HepG2 (cell line): ENCODE measurements at regions not wholly inside any gene's neighbourhood (a gene's known extent, or its start where the extent isn't known, plus 50 kb on each side); places are given as distances from the start of the nearest gene placed in this dataset.

Experiments used
- AHR ChIP-seq: IDR thresholded peaks from 2 replicates; pipeline ENCODE4 v1.6.1; 2018; ENCODE audit warnings: missing genetic modification reagents, missing compliant biosample characterization
- CCAR2 ChIP-seq: fragments of 200-400 bp; formaldehyde crosslinking; optimal IDR thresholded peaks from 2 replicates; pipeline ENCODE3; 2018; ENCODE audit warnings: low read depth, mild to moderate bottlenecking, low read length, moderate library complexity
- EED ChIP-seq: sonication (generic); formaldehyde crosslinking; IDR thresholded peaks from 2 replicates; pipeline ENCODE4 v1.5.0; 2020; ENCODE audit warnings: mild to moderate bottlenecking, missing genetic modification reagents
- EP300 ChIP-seq, 3 experiments: sonication (generic) in 1 of 3; formaldehyde crosslinking in 1 of 3; IDR thresholded peaks; 2 replicates each; pipeline versions ENCODE4 v1.5.1 to v1.6.1; 2011 to 2020; ENCODE audit warnings: low read depth in 2 of 3, low read length in 2 of 3, borderline replicate concordance in 1 of 3, improper control_type of control experiment in 1 of 3, mild to moderate bottlenecking in 1 of 3, missing genetic modification reagents in 1 of 3, moderate library complexity in 1 of 3
- FOXP1 ChIP-seq, 2 experiments: fragments of 450-650 bp in 1 of 2; IDR thresholded peaks; 2 replicates each; pipeline ENCODE4 v1.6.1; 2017 to 2018; ENCODE audit warnings: antibody characterized with exemption in 1 of 2
- HDAC2 ChIP-seq: sonication (generic); formaldehyde crosslinking; IDR thresholded peaks from 2 replicates; pipeline ENCODE4 v1.4.0; 2020; ENCODE audit warnings: missing genetic modification reagents
- HNF4G ChIP-seq, 2 experiments: sonication (generic) in 1 of 2; formaldehyde crosslinking in 1 of 2; IDR thresholded peaks; 2 replicates each; pipeline versions ENCODE4 v1.4.0 to v1.6.1; 2011 to 2020; ENCODE audit warnings: borderline replicate concordance in 2 of 2, low read depth in 2 of 2, mild to moderate bottlenecking in 2 of 2, low read length in 1 of 2, missing genetic modification reagents in 1 of 2, moderate library complexity in 1 of 2
- KDM4B ChIP-seq: sonication (generic); formaldehyde crosslinking; IDR thresholded peaks from 2 replicates; pipeline ENCODE4 v1.4.0; 2020; ENCODE audit warnings: missing genetic modification reagents
- PITX1 ChIP-seq: sonication (generic); formaldehyde crosslinking; IDR thresholded peaks from 2 replicates; pipeline ENCODE4 v1.5.1; 2020; ENCODE audit warnings: mild to moderate bottlenecking, missing genetic modification reagents
- RBFOX2 ChIP-seq: fragments of 200-400 bp; formaldehyde crosslinking; IDR thresholded peaks from 2 replicates; pipeline ENCODE4 v1.6.1; 2017; ENCODE audit warnings: low read depth, mild to moderate bottlenecking, low read length
- SMAD1 ChIP-seq: sonication (generic); formaldehyde crosslinking; IDR thresholded peaks from 2 replicates; pipeline ENCODE4 v1.4.0; 2020; ENCODE audit warnings: missing genetic modification reagents, low read depth, mild to moderate bottlenecking, borderline replicate concordance
- SOX13 ChIP-seq, 3 experiments: fragments of 450-650 bp in 1 of 3; sonication (generic) in 1 of 3; formaldehyde crosslinking in 1 of 3; IDR thresholded peaks in 2 of 3; conservative IDR thresholded peaks in 1 of 3; 2 replicates each; pipeline versions ENCODE4 v1.5.0 to v1.6.1; 2016 to 2020; ENCODE audit warnings: antibody characterized with exemption in 1 of 3, mild to moderate bottlenecking in 1 of 3, missing compliant biosample characterization in 1 of 3, missing genetic modification reagents in 1 of 3, moderate library complexity in 1 of 3
- TBX3 ChIP-seq: fragments of 450-650 bp; IDR thresholded peaks from 2 replicates; pipeline ENCODE4 v1.6.1; 2017; ENCODE audit warnings: antibody characterized with exemption, mild to moderate bottlenecking, inconsistent platforms, borderline replicate concordance
- TCF7 ChIP-seq: sonication (generic); IDR thresholded peaks from 2 replicates; pipeline ENCODE4 v1.6.1; 2016; ENCODE audit warnings: antibody characterized with exemption, low read depth
- ZEB1 ChIP-seq: IDR thresholded peaks from 2 replicates; pipeline ENCODE4 v1.6.1; 2012; ENCODE audit warnings: mild to moderate bottlenecking, low read depth, inconsistent platforms; ENCODE audit not compliant: insufficient replicate concordance
- ZNF335 ChIP-seq: sonication (generic); formaldehyde crosslinking; IDR thresholded peaks from 2 replicates; pipeline ENCODE4 v1.4.0; 2020; ENCODE audit warnings: missing genetic modification reagents
- ZNF674 ChIP-seq: sonication (generic); formaldehyde crosslinking; IDR thresholded peaks from 2 replicates; pipeline ENCODE4 v1.5.0; 2020; ENCODE audit warnings: low read depth, mild to moderate bottlenecking, missing genetic modification reagents
- TF ChIP-seq, protein P1 (sequence below): sonication (generic); formaldehyde crosslinking; IDR thresholded peaks from 2 replicates; pipeline ENCODE4 v1.4.0; 2020; ENCODE audit warnings: mild to moderate bottlenecking, missing genetic modification reagents
- TF ChIP-seq, protein P2 (sequence below): sonication (generic); formaldehyde crosslinking; IDR thresholded peaks from 2 replicates; pipeline ENCODE4 v1.8.0; 2022; ENCODE audit warnings: mild to moderate bottlenecking, missing genetic modification reagents, moderate library complexity
- TF ChIP-seq, protein P3 (sequence below): sonication (generic); formaldehyde crosslinking; IDR thresholded peaks from 2 replicates; pipeline ENCODE4 v1.4.0; 2020; ENCODE audit warnings: missing genetic modification reagents
- TF ChIP-seq, protein P4 (sequence below): sonication (generic); formaldehyde crosslinking; IDR thresholded peaks from 2 replicates; pipeline ENCODE4 v1.8.0; 2022; ENCODE audit warnings: mild to moderate bottlenecking, missing genetic modification reagents
- TF ChIP-seq, protein P5 (sequence below): sonication (generic); formaldehyde crosslinking; IDR thresholded peaks from 2 replicates; pipeline ENCODE4 v1.5.1; 2020; ENCODE audit warnings: missing genetic modification reagents, mild to moderate bottlenecking, borderline replicate concordance

DNA sequence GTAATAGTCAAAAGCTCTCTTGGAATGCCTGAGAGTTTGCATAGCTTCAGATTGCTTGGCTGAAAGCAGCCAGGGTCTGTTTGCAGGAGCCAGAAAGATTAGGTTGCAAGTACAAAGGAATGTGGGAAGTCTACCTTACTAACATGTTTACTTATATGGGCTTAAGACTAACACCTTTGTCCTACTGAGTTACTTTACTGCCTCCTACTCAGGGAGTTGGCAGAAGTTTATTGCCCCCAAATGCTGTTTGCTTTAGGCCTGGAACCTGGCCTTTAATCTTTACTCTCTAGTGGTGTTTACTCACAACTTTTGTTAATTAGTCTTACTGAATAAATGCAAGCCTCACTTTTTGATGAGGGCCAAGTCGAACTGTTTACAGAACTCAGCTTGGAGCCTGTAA lies 219.4 kb upstream of the ZC4H2 start (continued):
- TF ChIP-seq, protein P1, sequence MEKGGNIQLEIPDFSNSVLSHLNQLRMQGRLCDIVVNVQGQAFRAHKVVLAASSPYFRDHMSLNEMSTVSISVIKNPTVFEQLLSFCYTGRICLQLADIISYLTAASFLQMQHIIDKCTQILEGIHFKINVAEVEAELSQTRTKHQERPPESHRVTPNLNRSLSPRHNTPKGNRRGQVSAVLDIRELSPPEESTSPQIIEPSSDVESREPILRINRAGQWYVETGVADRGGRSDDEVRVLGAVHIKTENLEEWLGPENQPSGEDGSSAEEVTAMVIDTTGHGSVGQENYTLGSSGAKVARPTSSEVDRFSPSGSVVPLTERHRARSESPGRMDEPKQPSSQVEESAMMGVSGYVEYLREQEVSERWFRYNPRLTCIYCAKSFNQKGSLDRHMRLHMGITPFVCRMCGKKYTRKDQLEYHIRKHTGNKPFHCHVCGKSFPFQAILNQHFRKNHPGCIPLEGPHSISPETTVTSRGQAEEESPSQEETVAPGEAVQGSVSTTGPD (CRISPR knock-in tag) = no peak
- TF ChIP-seq HNF4G (IDR thresholded peaks at IDR 0.05; ENCODE audit: borderline replicate concordance, low read depth, low read length) = 0 out of 2 replicates have a peak, but pooled peaks have one; percentile 30
- TF ChIP-seq HNF4G (CRISPR knock-in tag; IDR thresholded peaks at IDR 0.05; ENCODE audit: borderline replicate concordance, low read depth) = no peak
- no peak for TF ChIP-seq SOX13 (IDR thresholded peaks at IDR 0.05)
- peak in 1 of 2 experiments; percentile 23; a peak in 1 of 4 replicates for TF ChIP-seq SOX13 (CRISPR knock-in tag; conservative IDR thresholded peaks at IDR 0.05 in 1 of 2, IDR thresholded peaks at IDR 0.05 in 1 of 2)
- peak; percentile 24; the same call in 1 of the 2 replicates for TF ChIP-seq PITX1 (CRISPR knock-in tag)
- TF ChIP-seq, protein P2, sequence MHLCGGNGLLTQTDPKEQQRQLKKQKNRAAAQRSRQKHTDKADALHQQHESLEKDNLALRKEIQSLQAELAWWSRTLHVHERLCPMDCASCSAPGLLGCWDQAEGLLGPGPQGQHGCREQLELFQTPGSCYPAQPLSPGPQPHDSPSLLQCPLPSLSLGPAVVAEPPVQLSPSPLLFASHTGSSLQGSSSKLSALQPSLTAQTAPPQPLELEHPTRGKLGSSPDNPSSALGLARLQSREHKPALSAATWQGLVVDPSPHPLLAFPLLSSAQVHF (CRISPR knock-in tag) = no peak
- TF ChIP-seq, protein P3, sequence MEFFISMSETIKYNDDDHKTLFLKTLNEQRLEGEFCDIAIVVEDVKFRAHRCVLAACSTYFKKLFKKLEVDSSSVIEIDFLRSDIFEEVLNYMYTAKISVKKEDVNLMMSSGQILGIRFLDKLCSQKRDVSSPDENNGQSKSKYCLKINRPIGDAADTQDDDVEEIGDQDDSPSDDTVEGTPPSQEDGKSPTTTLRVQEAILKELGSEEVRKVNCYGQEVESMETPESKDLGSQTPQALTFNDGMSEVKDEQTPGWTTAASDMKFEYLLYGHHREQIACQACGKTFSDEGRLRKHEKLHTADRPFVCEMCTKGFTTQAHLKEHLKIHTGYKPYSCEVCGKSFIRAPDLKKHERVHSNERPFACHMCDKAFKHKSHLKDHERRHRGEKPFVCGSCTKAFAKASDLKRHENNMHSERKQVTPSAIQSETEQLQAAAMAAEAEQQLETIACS (CRISPR knock-in tag) = no peak
- no peak for TF ChIP-seq CCAR2
- TF ChIP-seq ZNF335 (CRISPR knock-in tag) = no peak
- peak; percentile 21; the same call in 1 of the 2 replicates for TF ChIP-seq TBX3
- no peak for TF ChIP-seq RBFOX2
- peak in 1 of 2 experiments; percentile 43; a peak in 1 of 4 replicates for TF ChIP-seq EP300 (IDR thresholded peaks at IDR 0.05; ENCODE audit: low read depth in 2 of 2, low read length in 2 of 2)
- TF ChIP-seq EP300 (CRISPR knock-in tag; IDR thresholded peaks at IDR 0.05; ENCODE audit: borderline replicate concordance) = no peak
- TF ChIP-seq TCF7 = 0 out of 2 replicates have a peak, but pooled peaks have one; percentile 25
- no peak for TF ChIP-seq EED (CRISPR knock-in tag)
- no peak for TF ChIP-seq KDM4B (CRISPR knock-in tag)
- TF ChIP-seq, protein P4, sequence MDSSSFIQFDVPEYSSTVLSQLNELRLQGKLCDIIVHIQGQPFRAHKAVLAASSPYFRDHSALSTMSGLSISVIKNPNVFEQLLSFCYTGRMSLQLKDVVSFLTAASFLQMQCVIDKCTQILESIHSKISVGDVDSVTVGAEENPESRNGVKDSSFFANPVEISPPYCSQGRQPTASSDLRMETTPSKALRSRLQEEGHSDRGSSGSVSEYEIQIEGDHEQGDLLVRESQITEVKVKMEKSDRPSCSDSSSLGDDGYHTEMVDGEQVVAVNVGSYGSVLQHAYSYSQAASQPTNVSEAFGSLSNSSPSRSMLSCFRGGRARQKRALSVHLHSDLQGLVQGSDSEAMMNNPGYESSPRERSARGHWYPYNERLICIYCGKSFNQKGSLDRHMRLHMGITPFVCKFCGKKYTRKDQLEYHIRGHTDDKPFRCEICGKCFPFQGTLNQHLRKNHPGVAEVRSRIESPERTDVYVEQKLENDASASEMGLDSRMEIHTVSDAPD (CRISPR knock-in tag) = no peak
- no peak for TF ChIP-seq ZEB1
- no peak for TF ChIP-seq ZNF674
- no peak for TF ChIP-seq FOXP1 (IDR thresholded peaks at IDR 0.05)
- TF ChIP-seq FOXP1 (CRISPR knock-in tag; IDR thresholded peaks at IDR 0.05) = peak; percentile 72; the same call in 1 of the 2 replicates
- TF ChIP-seq, protein P5, sequence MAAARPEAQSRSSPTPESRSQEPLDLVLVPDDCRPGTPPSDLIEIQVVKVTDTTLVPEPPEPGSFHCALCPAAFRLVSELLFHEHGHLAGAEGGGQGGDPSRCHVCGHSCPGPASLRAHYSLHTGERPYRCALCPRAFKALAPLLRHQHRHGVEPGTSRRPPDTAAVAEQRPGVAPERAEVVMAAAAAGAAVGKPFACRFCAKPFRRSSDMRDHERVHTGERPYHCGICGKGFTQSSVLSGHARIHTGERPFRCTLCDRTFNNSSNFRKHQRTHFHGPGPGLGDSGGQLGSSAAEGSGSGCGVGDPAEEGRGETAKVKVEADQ (CRISPR knock-in tag) = no peak
- no peak for TF ChIP-seq SMAD1 (CRISPR knock-in tag)
- TF ChIP-seq AHR (CRISPR knock-in tag) = no peak
- TF ChIP-seq HDAC2 (CRISPR knock-in tag) = 0 out of 2 replicates have a peak, but pooled peaks have one; percentile 21
